Mammary epithelial cell (primary cell): ENCODE measurements at regions not wholly inside any gene's neighbourhood (a gene's known extent, or its start where the extent isn't known, plus 50 kb on each side); places are given as distances from the start of the nearest gene placed in this dataset.

Source experiments
- EZH2 ChIP-seq: IDR thresholded peaks from 2 replicates; pipeline ENCODE4 v1.6.1; 2012; ENCODE audit warnings: low read length, inconsistent platforms, borderline replicate concordance
- TF ChIP-seq, protein P1 (sequence below), 2 donors: IDR thresholded peaks in 1 of 2; conservative IDR thresholded peaks in 1 of 2; 2 replicates each; pipeline ENCODE4 v1.5.1; 2011 to 2012; ENCODE audit warnings: inconsistent platforms in 2 of 2, low read length in 2 of 2, mild to moderate bottlenecking in 2 of 2, control low read depth in 1 of 2, low read depth in 1 of 2; ENCODE audit not compliant: insufficient read depth in 1 of 2; ENCODE audit errors: extremely low read depth in 1 of 2

GRCh38 chr7:155172141-155172540, 102.0 kb downstream of the HTR5A start:
- TF ChIP-seq, protein P1, sequence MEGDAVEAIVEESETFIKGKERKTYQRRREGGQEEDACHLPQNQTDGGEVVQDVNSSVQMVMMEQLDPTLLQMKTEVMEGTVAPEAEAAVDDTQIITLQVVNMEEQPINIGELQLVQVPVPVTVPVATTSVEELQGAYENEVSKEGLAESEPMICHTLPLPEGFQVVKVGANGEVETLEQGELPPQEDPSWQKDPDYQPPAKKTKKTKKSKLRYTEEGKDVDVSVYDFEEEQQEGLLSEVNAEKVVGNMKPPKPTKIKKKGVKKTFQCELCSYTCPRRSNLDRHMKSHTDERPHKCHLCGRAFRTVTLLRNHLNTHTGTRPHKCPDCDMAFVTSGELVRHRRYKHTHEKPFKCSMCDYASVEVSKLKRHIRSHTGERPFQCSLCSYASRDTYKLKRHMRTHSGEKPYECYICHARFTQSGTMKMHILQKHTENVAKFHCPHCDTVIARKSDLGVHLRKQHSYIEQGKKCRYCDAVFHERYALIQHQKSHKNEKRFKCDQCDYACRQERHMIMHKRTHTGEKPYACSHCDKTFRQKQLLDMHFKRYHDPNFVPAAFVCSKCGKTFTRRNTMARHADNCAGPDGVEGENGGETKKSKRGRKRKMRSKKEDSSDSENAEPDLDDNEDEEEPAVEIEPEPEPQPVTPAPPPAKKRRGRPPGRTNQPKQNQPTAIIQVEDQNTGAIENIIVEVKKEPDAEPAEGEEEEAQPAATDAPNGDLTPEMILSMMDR (conservative IDR thresholded peaks at IDR 0.05 in 1 of 2, IDR thresholded peaks at IDR 0.05 in 1 of 2; ENCODE audit: extremely low read depth in 1 of 2, insufficient read depth in 1 of 2, low read depth in 1 of 2, low read length in 2 of 2): no peak
- TF ChIP-seq EZH2: no peak
